IMR-90 (cell line): ENCODE measurements at regions not wholly inside any gene's neighbourhood (a gene's known extent, or its start where the extent isn't known, plus 50 kb on each side); places are given as distances from the start of the nearest gene placed in this dataset.

Experiments
- CEBPB ChIP-seq: IDR thresholded peaks from 2 replicates; pipeline ENCODE4 v1.6.1; 2012; ENCODE audit warnings: low read depth, low read length, improper control_type of control experiment
- CHD1 ChIP-seq: IDR thresholded peaks from 2 replicates; pipeline ENCODE4 v1.6.1; 2012; ENCODE audit warnings: low read depth, low read length, improper control_type of control experiment
- POLR2A ChIP-seq: IDR thresholded peaks from 2 replicates; pipeline ENCODE4 v1.6.1; 2012; ENCODE audit warnings: mild to moderate bottlenecking, low read depth, low read length
- TF ChIP-seq, protein P1 (sequence below): fragments of 150-350 bp; IDR thresholded peaks from 2 replicates; pipeline ENCODE4 v1.6.1; 2017; ENCODE audit warnings: mild to moderate bottlenecking, antibody characterized with exemption, low read length, low read depth

DNA sequence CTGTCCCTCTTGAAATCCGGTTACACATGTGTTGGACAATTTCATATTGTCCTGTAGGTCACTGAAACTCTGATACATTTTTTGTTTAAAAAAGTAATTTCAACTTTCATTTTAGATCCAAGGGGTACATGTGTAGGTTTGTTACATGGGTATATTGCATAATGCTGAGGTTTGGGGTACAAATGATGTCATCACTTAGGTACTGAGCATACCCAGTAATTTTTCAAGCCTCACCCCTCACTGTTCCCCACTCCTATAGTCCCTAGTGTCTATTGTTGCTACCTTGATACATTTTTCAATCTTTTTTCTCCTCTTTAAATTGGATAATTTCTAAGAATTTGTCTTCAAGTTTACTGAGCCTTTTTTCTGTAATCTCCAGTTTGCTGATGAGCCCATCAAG lies 483.0 kb downstream of the DHX35 start:
- TF ChIP-seq, protein P1, sequence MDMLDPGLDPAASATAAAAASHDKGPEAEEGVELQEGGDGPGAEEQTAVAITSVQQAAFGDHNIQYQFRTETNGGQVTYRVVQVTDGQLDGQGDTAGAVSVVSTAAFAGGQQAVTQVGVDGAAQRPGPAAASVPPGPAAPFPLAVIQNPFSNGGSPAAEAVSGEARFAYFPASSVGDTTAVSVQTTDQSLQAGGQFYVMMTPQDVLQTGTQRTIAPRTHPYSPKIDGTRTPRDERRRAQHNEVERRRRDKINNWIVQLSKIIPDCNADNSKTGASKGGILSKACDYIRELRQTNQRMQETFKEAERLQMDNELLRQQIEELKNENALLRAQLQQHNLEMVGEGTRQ = no peak
- TF ChIP-seq POLR2A = no peak
- TF ChIP-seq CEBPB = no peak
- TF ChIP-seq CHD1 = no peak
